HFF-Myc (cell line): ENCODE measurements at regions not wholly inside any gene's neighbourhood (a gene's known extent, or its start where the extent isn't known, plus 50 kb on each side); places are given as distances from the start of the nearest gene placed in this dataset.

Experiments used
- DNase-seq: peaks from one replicate; pipeline ENCODE4 v3.0.0-alpha.2; 2011; ENCODE audit warnings: low read depth; ENCODE audit errors: extremely low read depth
- H3K4me3 ChIP-seq: replicated peaks from 2 replicates; pipeline ENCODE4 v1.5.1; 2011; ENCODE audit warnings: low read depth, mild to moderate bottlenecking, control low read depth, low read length
- CTCF ChIP-seq: IDR thresholded peaks from 2 replicates; pipeline ENCODE4 v1.5.1; 2012; ENCODE audit warnings: mild to moderate bottlenecking, low read depth, low read length, control low read depth; ENCODE audit errors: missing control alignments

- H3K4me3 ChIP-seq = no peak overlapping the region
- TF ChIP-seq CTCF = no peak
- DNase-seq = no peak
Observed at GRCh38 chr5:89484962-89485361, 602.0 kb upstream of the MEF2C start.

GRCh38 chr5:89480406-89481007 lies 597.5 kb upstream of the MEF2C start:
- H3K4me3 ChIP-seq = no peak overlapping the region
- DNase-seq = no peak
- TF ChIP-seq CTCF = no peak

- DNase-seq = no peak
- no peak for TF ChIP-seq CTCF
- H3K4me3 ChIP-seq = no peak overlapping the region
Observed at GRCh38 chr5:89478851-89479250, 595.9 kb upstream of the MEF2C start.

GRCh38 chr5:89473196-89473595 lies 590.2 kb upstream of the MEF2C start:
- no peak for DNase-seq
- no peak for TF ChIP-seq CTCF
- H3K4me3 ChIP-seq = no peak overlapping the region

- TF ChIP-seq CTCF = no peak
- peak; percentile 2 for DNase-seq
- no peak overlapping the region for H3K4me3 ChIP-seq
Observed at GRCh38 chr5:89471541-89471940, 588.6 kb upstream of the MEF2C start.

GRCh38 chr5:89471115-89471514 lies 588.1 kb upstream of the MEF2C start:
- no peak for DNase-seq
- no peak for TF ChIP-seq CTCF
- H3K4me3 ChIP-seq = no peak overlapping the region

GRCh38 chr5:89470658-89471057 lies 587.7 kb upstream of the MEF2C start:
- DNase-seq = no peak
- no peak overlapping the region for H3K4me3 ChIP-seq
- no peak for TF ChIP-seq CTCF
